22Rv1 (cell line): ENCODE measurements at regions not wholly inside any gene's neighbourhood (a gene's known extent, or its start where the extent isn't known, plus 50 kb on each side); places are given as distances from the start of the nearest gene placed in this dataset.

ENCODE experiments used
- ZFX ChIP-seq: fragments of 450-650 bp; IDR thresholded peaks from 2 replicates; pipeline ENCODE4 v1.6.1; 2017; ENCODE audit warnings: antibody characterized with exemption, borderline replicate concordance
- TF ChIP-seq, protein P1 (sequence below): fragments of 450-650 bp; IDR thresholded peaks from 2 replicates; pipeline ENCODE4 v1.5.1; 2017; ENCODE audit warnings: mild to moderate bottlenecking

DNA sequence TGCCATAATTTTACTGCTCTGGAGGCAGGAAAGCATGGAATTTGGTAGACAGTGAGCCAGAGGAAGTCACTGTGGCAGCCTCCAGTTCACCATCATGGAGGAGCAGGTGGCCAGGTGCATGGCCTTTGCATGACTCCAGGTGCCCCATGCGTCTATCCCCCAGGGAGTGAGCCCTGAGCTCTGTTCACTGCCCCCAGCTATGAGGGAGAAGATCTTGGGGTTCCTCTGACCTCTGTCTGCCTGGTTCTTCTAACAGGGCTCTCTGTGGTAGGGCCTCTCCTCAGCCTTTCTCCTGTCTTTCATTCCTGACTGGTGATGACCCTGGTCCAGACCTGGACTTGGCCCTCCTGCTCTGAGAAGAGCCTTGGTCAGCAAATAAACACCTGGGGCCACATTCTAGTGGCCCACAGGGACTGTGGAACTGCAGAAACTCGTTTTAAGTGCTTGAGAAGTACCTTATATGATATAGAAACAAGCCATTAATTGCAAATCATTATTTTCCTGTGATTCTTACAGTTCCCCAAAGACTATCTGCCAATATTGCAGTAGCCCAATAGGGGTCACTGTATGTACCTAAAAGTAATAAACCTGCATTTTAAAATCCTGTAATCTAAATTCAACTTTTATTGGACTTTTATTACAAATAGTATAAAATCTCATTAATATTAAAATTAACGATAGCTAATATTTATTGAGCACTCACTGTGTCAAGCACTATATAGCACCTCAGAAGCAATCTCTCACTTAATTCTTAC, 120.0 kb upstream of the SYT13 start:
- TF ChIP-seq, protein P1, sequence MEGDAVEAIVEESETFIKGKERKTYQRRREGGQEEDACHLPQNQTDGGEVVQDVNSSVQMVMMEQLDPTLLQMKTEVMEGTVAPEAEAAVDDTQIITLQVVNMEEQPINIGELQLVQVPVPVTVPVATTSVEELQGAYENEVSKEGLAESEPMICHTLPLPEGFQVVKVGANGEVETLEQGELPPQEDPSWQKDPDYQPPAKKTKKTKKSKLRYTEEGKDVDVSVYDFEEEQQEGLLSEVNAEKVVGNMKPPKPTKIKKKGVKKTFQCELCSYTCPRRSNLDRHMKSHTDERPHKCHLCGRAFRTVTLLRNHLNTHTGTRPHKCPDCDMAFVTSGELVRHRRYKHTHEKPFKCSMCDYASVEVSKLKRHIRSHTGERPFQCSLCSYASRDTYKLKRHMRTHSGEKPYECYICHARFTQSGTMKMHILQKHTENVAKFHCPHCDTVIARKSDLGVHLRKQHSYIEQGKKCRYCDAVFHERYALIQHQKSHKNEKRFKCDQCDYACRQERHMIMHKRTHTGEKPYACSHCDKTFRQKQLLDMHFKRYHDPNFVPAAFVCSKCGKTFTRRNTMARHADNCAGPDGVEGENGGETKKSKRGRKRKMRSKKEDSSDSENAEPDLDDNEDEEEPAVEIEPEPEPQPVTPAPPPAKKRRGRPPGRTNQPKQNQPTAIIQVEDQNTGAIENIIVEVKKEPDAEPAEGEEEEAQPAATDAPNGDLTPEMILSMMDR, result peak; percentile 19; the same call in 1 of the 2 replicates
- TF ChIP-seq ZFX, result no peak
